H4 (cell line): ENCODE measurements at regions not wholly inside any gene's neighbourhood (a gene's known extent, or its start where the extent isn't known, plus 50 kb on each side); places are given as distances from the start of the nearest gene placed in this dataset.
"Not testable (repeated sequence)": the region's sequence is repeated elsewhere in the genome, so short reads cannot be mapped to it uniquely, and the experiment has no call there.

ENCODE experiments used
- DNase-seq: peaks from one replicate; pipeline ENCODE4 v3.0.0-alpha.2; 2015; ENCODE audit warnings: low spot score

GRCh38 chr13:87877477-87877876 lies 206.3 kb downstream of the SLITRK5 start:
- no peak for DNase-seq

GRCh38 chr13:87878706-87879105 lies 207.5 kb downstream of the SLITRK5 start:
- no peak for DNase-seq

GRCh38 chr13:87884884-87885283 lies 213.7 kb downstream of the SLITRK5 start:
- DNase-seq, result peak; percentile 51

- DNase-seq, result no peak
Observed at GRCh38 chr13:87887459-87888123, 216.4 kb downstream of the SLITRK5 start.

- DNase-seq, result no peak
Observed at GRCh38 chr13:87889254-87889653, 218.1 kb downstream of the SLITRK5 start.

GRCh38 chr13:87893186-87893585 lies 222.0 kb downstream of the SLITRK5 start:
- no peak for DNase-seq

GRCh38 chr13:87894059-87894458 lies 222.9 kb downstream of the SLITRK5 start:
- DNase-seq, result no peak

GRCh38 chr13:87903553-87903952 lies 232.4 kb downstream of the SLITRK5 start:
- no peak for DNase-seq

- DNase-seq, result no peak
Observed at GRCh38 chr13:87906411-87906810, 235.2 kb downstream of the SLITRK5 start.

- no peak for DNase-seq
Observed at GRCh38 chr13:87907202-87907601, 236.0 kb downstream of the SLITRK5 start.

GRCh38 chr13:87919956-87920355 lies 248.8 kb downstream of the SLITRK5 start:
- DNase-seq, result no peak

GRCh38 chr13:87923753-87924152 lies 252.6 kb downstream of the SLITRK5 start:
- no peak for DNase-seq

GRCh38 chr13:87925006-87925405 lies 253.8 kb downstream of the SLITRK5 start:
- no peak for DNase-seq

GRCh38 chr13:87940776-87941175 lies 269.6 kb downstream of the SLITRK5 start:
- DNase-seq, result no peak

- no peak for DNase-seq
Observed at GRCh38 chr13:87941226-87941625, 270.1 kb downstream of the SLITRK5 start.

GRCh38 chr13:87942205-87942604 lies 271.0 kb downstream of the SLITRK5 start:
- no peak for DNase-seq

- DNase-seq, result no peak
Observed at GRCh38 chr13:87944038-87944437, 272.9 kb downstream of the SLITRK5 start.

GRCh38 chr13:87952377-87952776 lies 281.2 kb downstream of the SLITRK5 start:
- no peak for DNase-seq

GRCh38 chr13:87953381-87953780 lies 282.2 kb downstream of the SLITRK5 start:
- no peak for DNase-seq

- DNase-seq, result no peak
Observed at GRCh38 chr13:87954091-87954490, 282.9 kb downstream of the SLITRK5 start.

- no peak for DNase-seq
Observed at GRCh38 chr13:87961546-87961945, 290.4 kb downstream of the SLITRK5 start.

- no peak for DNase-seq
Observed at GRCh38 chr13:87972568-87972967, 301.4 kb downstream of the SLITRK5 start.

- DNase-seq, result no peak
Observed at GRCh38 chr13:87975035-87975434, 303.9 kb downstream of the SLITRK5 start.

- not testable (repeated sequence) for DNase-seq
Observed at GRCh38 chr13:87976650-87977049, 305.5 kb downstream of the SLITRK5 start.
